Hepatocyte (in vitro differentiated cells): ENCODE measurements at regions not wholly inside any gene's neighbourhood (a gene's known extent, or its start where the extent isn't known, plus 50 kb on each side); places are given as distances from the start of the nearest gene placed in this dataset.

ENCODE experiments used
- CTCF ChIP-seq: fragments of 200-600 bp; sonication (generic); IDR thresholded peaks from 2 replicates; pipeline ENCODE4 v1.5.1; 2016; ENCODE audit warnings: antibody characterized with exemption, mild to moderate bottlenecking; ENCODE audit not compliant: poor library complexity
- EZH2 ChIP-seq: fragments of 200-600 bp; sonication (generic); IDR thresholded peaks from 2 replicates; pipeline ENCODE4 v1.6.1; 2016; ENCODE audit warnings: antibody characterized with exemption, mild to moderate bottlenecking, borderline replicate concordance

DNA sequence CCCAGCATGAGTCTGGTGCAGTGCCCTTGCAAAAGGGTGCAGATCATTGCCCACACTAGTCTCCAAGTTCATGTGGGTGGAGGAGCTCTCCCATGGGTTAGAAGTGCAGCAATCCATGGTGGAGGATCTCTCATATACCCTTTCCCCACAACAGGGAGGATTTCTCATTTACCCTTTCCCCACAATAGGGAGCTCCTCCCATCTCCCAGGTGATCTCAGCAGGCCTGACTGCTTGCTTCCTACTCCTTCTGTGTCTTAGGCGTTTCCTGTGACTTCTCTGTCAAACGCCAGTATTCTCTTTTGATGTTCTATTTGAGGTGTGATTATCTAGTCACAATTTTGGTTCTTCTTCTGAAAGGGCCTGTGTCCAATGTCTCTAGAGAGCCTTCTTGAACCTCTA, 133.8 kb upstream of the RFX3 start:
- no peak for TF ChIP-seq EZH2
- no peak for TF ChIP-seq CTCF
